GM23338 (cell line): ENCODE measurements at regions not wholly inside any gene's neighbourhood (a gene's known extent, or its start where the extent isn't known, plus 50 kb on each side); places are given as distances from the start of the nearest gene placed in this dataset.

Experiments used
- ATAC-seq: fragments of 200-7000 bp; cut with Tn5 transposase; 3 replicates; pipeline ENCODE4 v1.9.1; 2020
- DNase-seq: peaks from one replicate; pipeline ENCODE4 v3.0.0-alpha.2; 2015; ENCODE audit warnings: low spot score
- H2AFZ ChIP-seq: fragments of 200-600 bp; sonication (generic); 2 replicates; pipeline ENCODE4 v1.8.0; 2016; ENCODE audit warnings: antibody characterized with exemption, mild to moderate bottlenecking, moderate library complexity
- H3F3A ChIP-seq: fragments of 200-600 bp; sonication (generic); replicated peaks from 2 replicates; pipeline ENCODE4 v1.8.0; 2017; ENCODE audit warnings: antibody characterized with exemption, mixed run types, low read depth
- H3K27ac ChIP-seq: fragments of 200-600 bp; sonication (generic); 2 replicates; pipeline ENCODE4 v1.6.1; 2016; ENCODE audit warnings: low read depth
- H3K27me3 ChIP-seq: fragments of 200-600 bp; sonication (generic); 2 replicates; pipeline ENCODE4 v1.8.0; 2016; ENCODE audit warnings: mild to moderate bottlenecking, mixed run types, moderate library complexity; ENCODE audit not compliant: insufficient read depth
- H3K36me3 ChIP-seq: fragments of 200-600 bp; sonication (generic); 2 replicates; pipeline ENCODE4 v1.8.0; 2016; ENCODE audit warnings: mild to moderate bottlenecking; ENCODE audit not compliant: insufficient read depth
- H3K4me1 ChIP-seq: fragments of 200-600 bp; sonication (generic); 2 replicates; pipeline ENCODE4 v1.8.0; 2016; ENCODE audit warnings: mild to moderate bottlenecking, moderate library complexity; ENCODE audit not compliant: insufficient read depth
- H3K4me2 ChIP-seq: fragments of 200-600 bp; sonication (generic); 2 replicates; pipeline ENCODE4 v1.7.1; 2017; ENCODE audit warnings: mixed run types
- H3K4me3 ChIP-seq: fragments of 200-600 bp; sonication (generic); 2 replicates; pipeline ENCODE4 v1.6.1; 2016; ENCODE audit warnings: mixed run types
- H3K79me2 ChIP-seq: fragments of 200-600 bp; sonication (generic); replicated peaks from 2 replicates; pipeline ENCODE4 v1.8.0; 2017; ENCODE audit warnings: mild to moderate bottlenecking; ENCODE audit not compliant: insufficient read depth
- H3K9me2 ChIP-seq: fragments of 200-600 bp; sonication (generic); 2 replicates; pipeline ENCODE4 v1.8.0; 2017; ENCODE audit not compliant: insufficient read depth
- H4K20me1 ChIP-seq: fragments of 200-600 bp; sonication (generic); replicated peaks from 2 replicates; pipeline ENCODE4 v1.8.0; 2017; ENCODE audit warnings: mild to moderate bottlenecking; ENCODE audit not compliant: insufficient read depth
- H3K27ac Mint-ChIP-seq: 2 replicates; pipeline ENCODE4 v1.8.0; 2020; ENCODE audit warnings: inconsistent platforms, mild to moderate bottlenecking, moderate library complexity, mixed read lengths
- H3K27me3 Mint-ChIP-seq: 3 replicates; pipeline ENCODE4 v1.8.0; 2022; ENCODE audit warnings: low read depth, mild to moderate bottlenecking, moderate library complexity, mixed read lengths, inconsistent platforms; ENCODE audit not compliant: insufficient read depth, poor library complexity
- H3K36me3 Mint-ChIP-seq: 3 replicates; pipeline ENCODE4 v1.8.0; 2021; ENCODE audit warnings: low read depth, mild to moderate bottlenecking, inconsistent platforms, moderate library complexity, mixed read lengths
- H3K4me1 Mint-ChIP-seq: 3 replicates; pipeline ENCODE4 v1.8.0; 2020; ENCODE audit warnings: mild to moderate bottlenecking, inconsistent platforms, mixed read lengths
- H3K4me3 Mint-ChIP-seq: 3 replicates; pipeline ENCODE4 v1.8.0; 2021; ENCODE audit warnings: moderate library complexity, mild to moderate bottlenecking, inconsistent platforms, mixed read lengths
- H3K9me3 Mint-ChIP-seq: 3 replicates; pipeline ENCODE4 v1.8.0; 2020; ENCODE audit warnings: moderate library complexity, mild to moderate bottlenecking, inconsistent platforms, mixed read lengths
- EZH2 ChIP-seq: fragments of 200-600 bp; sonication (generic); IDR thresholded peaks from one replicate; pipeline ENCODE4 v1.8.0; 2017; ENCODE audit warnings: antibody characterized with exemption, mild to moderate bottlenecking, low read depth; ENCODE audit not compliant: unreplicated experiment
- EZH2phosphoT487 ChIP-seq: fragments of 200-600 bp; sonication (generic); IDR thresholded peaks from one replicate; pipeline ENCODE4 v1.8.1; 2018; ENCODE audit warnings: antibody characterized with exemption; ENCODE audit not compliant: unreplicated experiment
- JUNB ChIP-seq: IDR thresholded peaks from one replicate; pipeline ENCODE4 v1.6.1; 2016; ENCODE audit warnings: antibody characterized with exemption; ENCODE audit not compliant: unreplicated experiment
- NANOG ChIP-seq: IDR thresholded peaks from 2 replicates; pipeline ENCODE4 v1.6.1; 2016; ENCODE audit warnings: antibody characterized with exemption, borderline replicate concordance
- ZNF114 ChIP-seq: fragments of 250-450 bp; sonication (Bioruptor Pico); IDR thresholded peaks from 2 replicates; pipeline ENCODE4 v1.5.0; 2020; ENCODE audit warnings: mild to moderate bottlenecking, moderate library complexity
- ZNF331 ChIP-seq: fragments of 250-450 bp; sonication (Bioruptor Pico); IDR thresholded peaks from 2 replicates; pipeline ENCODE4 v1.5.0; 2020; ENCODE audit warnings: low read depth, mild to moderate bottlenecking, moderate library complexity
- TF ChIP-seq, protein P1 (sequence below): IDR thresholded peaks from one replicate; pipeline ENCODE4 v1.6.1; 2018; ENCODE audit warnings: antibody characterized with exemption; ENCODE audit not compliant: unreplicated experiment
- TF ChIP-seq, protein P2 (sequence below): fragments of 250-450 bp; sonication (Bioruptor Pico); IDR thresholded peaks from 2 replicates; pipeline ENCODE4 v1.5.0; 2020; ENCODE audit warnings: mild to moderate bottlenecking, moderate library complexity

DNA sequence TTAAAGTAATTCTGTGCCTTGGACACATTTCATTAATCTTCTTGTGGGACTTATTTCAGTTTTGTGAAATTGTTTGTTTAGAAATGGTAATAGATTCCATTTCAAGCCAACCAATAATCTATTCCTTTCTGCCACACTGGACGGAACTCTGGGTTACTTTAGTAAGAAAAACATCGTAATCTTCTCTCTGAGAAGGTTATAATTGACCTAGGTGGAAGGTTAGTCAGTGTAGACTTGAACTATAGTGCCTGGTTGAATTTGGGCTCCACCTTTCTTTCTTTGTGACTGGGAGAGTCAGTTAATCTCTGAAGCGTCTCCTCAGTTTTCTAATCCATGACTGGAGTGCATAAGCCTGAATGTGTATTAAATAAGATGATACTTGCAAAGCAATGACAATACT, 89.7 kb upstream of the PRLR start (continued):
- TF ChIP-seq, protein P1, sequence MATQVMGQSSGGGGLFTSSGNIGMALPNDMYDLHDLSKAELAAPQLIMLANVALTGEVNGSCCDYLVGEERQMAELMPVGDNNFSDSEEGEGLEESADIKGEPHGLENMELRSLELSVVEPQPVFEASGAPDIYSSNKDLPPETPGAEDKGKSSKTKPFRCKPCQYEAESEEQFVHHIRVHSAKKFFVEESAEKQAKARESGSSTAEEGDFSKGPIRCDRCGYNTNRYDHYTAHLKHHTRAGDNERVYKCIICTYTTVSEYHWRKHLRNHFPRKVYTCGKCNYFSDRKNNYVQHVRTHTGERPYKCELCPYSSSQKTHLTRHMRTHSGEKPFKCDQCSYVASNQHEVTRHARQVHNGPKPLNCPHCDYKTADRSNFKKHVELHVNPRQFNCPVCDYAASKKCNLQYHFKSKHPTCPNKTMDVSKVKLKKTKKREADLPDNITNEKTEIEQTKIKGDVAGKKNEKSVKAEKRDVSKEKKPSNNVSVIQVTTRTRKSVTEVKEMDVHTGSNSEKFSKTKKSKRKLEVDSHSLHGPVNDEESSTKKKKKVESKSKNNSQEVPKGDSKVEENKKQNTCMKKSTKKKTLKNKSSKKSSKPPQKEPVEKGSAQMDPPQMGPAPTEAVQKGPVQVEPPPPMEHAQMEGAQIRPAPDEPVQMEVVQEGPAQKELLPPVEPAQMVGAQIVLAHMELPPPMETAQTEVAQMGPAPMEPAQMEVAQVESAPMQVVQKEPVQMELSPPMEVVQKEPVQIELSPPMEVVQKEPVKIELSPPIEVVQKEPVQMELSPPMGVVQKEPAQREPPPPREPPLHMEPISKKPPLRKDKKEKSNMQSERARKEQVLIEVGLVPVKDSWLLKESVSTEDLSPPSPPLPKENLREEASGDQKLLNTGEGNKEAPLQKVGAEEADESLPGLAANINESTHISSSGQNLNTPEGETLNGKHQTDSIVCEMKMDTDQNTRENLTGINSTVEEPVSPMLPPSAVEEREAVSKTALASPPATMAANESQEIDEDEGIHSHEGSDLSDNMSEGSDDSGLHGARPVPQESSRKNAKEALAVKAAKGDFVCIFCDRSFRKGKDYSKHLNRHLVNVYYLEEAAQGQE: no peak

DNA sequence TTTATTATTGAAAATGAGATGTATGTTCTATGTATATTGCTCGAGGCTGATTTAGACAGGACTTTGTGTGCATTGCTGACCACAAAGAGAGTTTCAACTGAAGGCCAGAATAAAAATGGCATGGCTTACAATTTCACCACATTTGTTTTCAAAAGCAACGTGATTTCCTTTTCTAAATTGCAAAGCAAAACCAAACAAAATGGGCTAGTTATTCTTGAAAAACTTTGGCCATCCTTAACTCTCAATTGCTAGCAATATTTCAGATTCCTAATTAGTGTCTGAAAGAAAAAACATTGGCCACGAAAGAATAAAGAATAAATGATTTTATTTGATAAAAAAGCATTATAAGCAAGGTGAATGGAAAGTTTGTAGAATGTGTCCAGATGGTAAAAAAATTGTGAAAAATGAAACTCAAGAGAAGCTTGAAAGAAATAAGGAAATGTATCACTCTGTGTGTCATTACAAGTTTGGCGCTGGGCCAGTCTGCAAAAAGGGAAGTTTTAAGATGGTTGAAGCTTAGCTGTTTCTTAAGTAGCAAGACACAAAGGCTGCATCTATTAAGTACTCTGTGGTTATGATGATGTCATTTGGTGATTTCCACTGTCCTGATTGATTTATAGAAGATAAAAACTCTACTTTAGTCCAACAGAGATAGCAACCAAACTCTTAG, 89.2 kb upstream of the PRLR start:
- H4K20me1 ChIP-seq: no peaks in the 10 kb centered on the region
- Mint-ChIP-seq H3K36me3 (no peaks in the 10 kb centered on the region), H3K4me3 (no peak overlapping the region), H3K27me3 (peaks cover 1% of the 10 kb centered on the region), H3K27ac (no peak overlapping the region), H3K9me3 (no peaks in the 10 kb centered on the region), H3K4me1 (no peaks in the 10 kb centered on the region)
- no peaks in the 10 kb centered on the region for H3K36me3 ChIP-seq
- TF ChIP-seq EZH2phosphoT487 (no peak), ZNF114 (CRISPR knock-in tag) (no peak), EZH2 (no peak), ZNF331 (CRISPR knock-in tag) (no peak), NANOG (no peak), JUNB (no peak)
- TF ChIP-seq, protein P1: no peak
- TF ChIP-seq, protein P2, sequence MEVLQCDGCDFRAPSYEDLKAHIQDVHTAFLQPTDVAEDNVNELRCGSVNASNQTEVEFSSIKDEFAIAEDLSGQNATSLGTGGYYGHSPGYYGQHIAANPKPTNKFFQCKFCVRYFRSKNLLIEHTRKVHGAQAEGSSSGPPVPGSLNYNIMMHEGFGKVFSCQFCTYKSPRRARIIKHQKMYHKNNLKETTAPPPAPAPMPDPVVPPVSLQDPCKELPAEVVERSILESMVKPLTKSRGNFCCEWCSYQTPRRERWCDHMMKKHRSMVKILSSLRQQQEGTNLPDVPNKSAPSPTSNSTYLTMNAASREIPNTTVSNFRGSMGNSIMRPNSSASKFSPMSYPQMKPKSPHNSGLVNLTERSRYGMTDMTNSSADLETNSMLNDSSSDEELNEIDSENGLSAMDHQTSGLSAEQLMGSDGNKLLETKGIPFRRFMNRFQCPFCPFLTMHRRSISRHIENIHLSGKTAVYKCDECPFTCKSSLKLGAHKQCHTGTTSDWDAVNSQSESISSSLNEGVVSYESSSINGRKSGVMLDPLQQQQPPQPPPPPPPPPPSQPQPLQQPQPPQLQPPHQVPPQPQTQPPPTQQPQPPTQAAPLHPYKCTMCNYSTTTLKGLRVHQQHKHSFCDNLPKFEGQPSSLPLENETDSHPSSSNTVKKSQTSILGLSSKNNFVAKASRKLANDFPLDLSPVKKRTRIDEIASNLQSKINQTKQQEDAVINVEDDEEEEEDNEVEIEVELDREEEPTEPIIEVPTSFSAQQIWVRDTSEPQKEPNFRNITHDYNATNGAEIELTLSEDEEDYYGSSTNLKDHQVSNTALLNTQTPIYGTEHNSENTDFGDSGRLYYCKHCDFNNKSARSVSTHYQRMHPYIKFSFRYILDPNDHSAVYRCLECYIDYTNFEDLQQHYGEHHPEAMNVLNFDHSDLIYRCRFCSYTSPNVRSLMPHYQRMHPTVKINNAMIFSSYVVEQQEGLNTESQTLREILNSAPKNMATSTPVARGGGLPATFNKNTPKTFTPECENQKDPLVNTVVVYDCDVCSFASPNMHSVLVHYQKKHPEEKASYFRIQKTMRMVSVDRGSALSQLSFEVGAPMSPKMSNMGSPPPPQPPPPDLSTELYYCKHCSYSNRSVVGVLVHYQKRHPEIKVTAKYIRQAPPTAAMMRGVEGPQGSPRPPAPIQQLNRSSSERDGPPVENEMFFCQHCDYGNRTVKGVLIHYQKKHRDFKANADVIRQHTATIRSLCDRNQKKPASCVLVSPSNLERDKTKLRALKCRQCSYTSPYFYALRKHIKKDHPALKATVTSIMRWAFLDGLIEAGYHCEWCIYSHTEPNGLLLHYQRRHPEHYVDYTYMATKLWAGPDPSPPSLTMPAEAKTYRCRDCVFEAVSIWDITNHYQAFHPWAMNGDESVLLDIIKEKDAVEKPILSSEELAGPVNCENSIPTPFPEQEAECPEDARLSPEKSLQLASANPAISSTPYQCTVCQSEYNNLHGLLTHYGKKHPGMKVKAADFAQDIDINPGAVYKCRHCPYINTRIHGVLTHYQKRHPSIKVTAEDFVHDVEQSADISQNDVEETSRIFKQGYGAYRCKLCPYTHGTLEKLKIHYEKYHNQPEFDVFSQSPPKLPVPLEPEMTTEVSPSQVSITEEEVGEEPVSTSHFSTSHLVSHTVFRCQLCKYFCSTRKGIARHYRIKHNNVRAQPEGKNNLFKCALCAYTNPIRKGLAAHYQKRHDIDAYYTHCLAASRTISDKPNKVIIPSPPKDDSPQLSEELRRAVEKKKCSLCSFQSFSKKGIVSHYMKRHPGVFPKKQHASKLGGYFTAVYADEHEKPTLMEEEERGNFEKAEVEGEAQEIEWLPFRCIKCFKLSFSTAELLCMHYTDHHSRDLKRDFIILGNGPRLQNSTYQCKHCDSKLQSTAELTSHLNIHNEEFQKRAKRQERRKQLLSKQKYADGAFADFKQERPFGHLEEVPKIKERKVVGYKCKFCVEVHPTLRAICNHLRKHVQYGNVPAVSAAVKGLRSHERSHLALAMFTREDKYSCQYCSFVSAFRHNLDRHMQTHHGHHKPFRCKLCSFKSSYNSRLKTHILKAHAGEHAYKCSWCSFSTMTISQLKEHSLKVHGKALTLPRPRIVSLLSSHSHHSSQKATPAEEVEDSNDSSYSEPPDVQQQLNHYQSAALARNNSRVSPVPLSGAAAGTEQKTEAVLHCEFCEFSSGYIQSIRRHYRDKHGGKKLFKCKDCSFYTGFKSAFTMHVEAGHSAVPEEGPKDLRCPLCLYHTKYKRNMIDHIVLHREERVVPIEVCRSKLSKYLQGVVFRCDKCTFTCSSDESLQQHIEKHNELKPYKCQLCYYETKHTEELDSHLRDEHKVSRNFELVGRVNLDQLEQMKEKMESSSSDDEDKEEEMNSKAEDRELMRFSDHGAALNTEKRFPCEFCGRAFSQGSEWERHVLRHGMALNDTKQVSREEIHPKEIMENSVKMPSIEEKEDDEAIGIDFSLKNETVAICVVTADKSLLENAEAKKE (CRISPR knock-in tag): no peak
- H2AFZ ChIP-seq: no peak overlapping the region
- H3K4me1 ChIP-seq: no peaks in the 10 kb centered on the region
- H3K4me3 ChIP-seq: no peak overlapping the region
- no peaks in the 10 kb centered on the region for H3K27me3 ChIP-seq
- H3K79me2 ChIP-seq: no peaks in the 10 kb centered on the region
- ATAC-seq: no peak
- H3K4me2 ChIP-seq: no peak overlapping the region
- H3K9me2 ChIP-seq: peaks cover 12% of the 10 kb centered on the region
- H3K27ac ChIP-seq: no peak overlapping the region
- H3F3A ChIP-seq: no peaks in the 10 kb centered on the region
- DNase-seq: no peak
